CD14-positive monocyte (primary cell): ENCODE measurements at regions not wholly inside any gene's neighbourhood (a gene's known extent, or its start where the extent isn't known, plus 50 kb on each side); places are given as distances from the start of the nearest gene placed in this dataset.

Experiments
- DNase-seq, 3 donors: peaks; one replicate each; pipeline ENCODE4 v3.0.0-alpha.2; 2011 to 2022
- H2AFZ ChIP-seq: 2 replicates; pipeline ENCODE4 v1.6.0; 2012; ENCODE audit warnings: mild to moderate bottlenecking, low read depth, low read length, inconsistent platforms; ENCODE audit not compliant: insufficient read depth, poor library complexity, severe bottlenecking
- H3K27ac ChIP-seq, 2 donors: 1 replicate in 1 of 2; 2 replicates in 1 of 2; pipeline ENCODE4 v1.5.1; 2012 to 2013; ENCODE audit warnings: low read length in 2 of 2, control low read depth in 1 of 2, inconsistent platforms in 1 of 2, low read depth in 1 of 2, mild to moderate bottlenecking in 1 of 2
- H3K27me3 ChIP-seq, 2 donors: one replicate each; pipeline versions ENCODE4 v1.6.0 to v1.6.1; 2011 to 2013; ENCODE audit warnings: low read length in 2 of 2; ENCODE audit not compliant: control insufficient read depth in 2 of 2, insufficient read depth in 2 of 2
- H3K36me3 ChIP-seq, 2 donors: replicated peaks in 1 of 2; 1 replicate in 1 of 2; 2 replicates in 1 of 2; pipeline versions ENCODE4 v1.5.1 to v1.6.1; 2012 to 2013; ENCODE audit warnings: low read length in 2 of 2, control low read depth in 1 of 2, inconsistent platforms in 1 of 2, mild to moderate bottlenecking in 1 of 2; ENCODE audit not compliant: insufficient read depth in 2 of 2, control insufficient read depth in 1 of 2
- H3K4me1 ChIP-seq, 2 donors: 1 replicate in 1 of 2; 2 replicates in 1 of 2; pipeline versions ENCODE4 v1.5.1 to v1.6.1; 2012 to 2013; ENCODE audit warnings: low read length in 2 of 2, control low read depth in 1 of 2, inconsistent platforms in 1 of 2, mild to moderate bottlenecking in 1 of 2, moderate library complexity in 1 of 2; ENCODE audit not compliant: insufficient read depth in 2 of 2, control insufficient read depth in 1 of 2
- H3K4me2 ChIP-seq: replicated peaks from 2 replicates; pipeline ENCODE3; 2012; ENCODE audit warnings: low read length, moderate library complexity, mild to moderate bottlenecking; ENCODE audit not compliant: poor library complexity, severe bottlenecking; ENCODE audit errors: extremely low read depth
- H3K4me3 ChIP-seq, 3 experiments: fragments of 200-600 bp in 1 of 3; sonication (generic) in 1 of 3; replicated peaks in 1 of 3; 1 replicate in 2 of 3; 2 replicates in 1 of 3; pipeline ENCODE4 v1.5.1; 2011 to 2013; ENCODE audit warnings: low read length in 3 of 3, mild to moderate bottlenecking in 3 of 3, control low read depth in 2 of 3, low read depth in 2 of 3, inconsistent platforms in 1 of 3, moderate library complexity in 1 of 3
- H3K79me2 ChIP-seq: 2 replicates; pipeline ENCODE4 v1.6.0; 2012; ENCODE audit warnings: mild to moderate bottlenecking, control low read depth, inconsistent platforms, low read length, moderate library complexity; ENCODE audit not compliant: insufficient read depth
- H3K9ac ChIP-seq: 2 replicates; pipeline ENCODE4 v1.6.0; 2017; ENCODE audit warnings: low read length, mild to moderate bottlenecking; ENCODE audit not compliant: insufficient read depth, poor library complexity, severe bottlenecking
- H3K9me3 ChIP-seq, 2 donors: replicated peaks in 1 of 2; 1 replicate in 1 of 2; 2 replicates in 1 of 2; pipeline versions ENCODE4 v1.5.1 to v1.6.1; 2012 to 2013; ENCODE audit warnings: low read length in 2 of 2, control low read depth in 1 of 2; ENCODE audit not compliant: control insufficient read depth in 1 of 2, insufficient read depth in 1 of 2
- H4K20me1 ChIP-seq: 2 replicates; pipeline ENCODE4 v1.6.0; 2012; ENCODE audit warnings: mild to moderate bottlenecking, low read length, control low read depth, moderate library complexity; ENCODE audit not compliant: insufficient read depth
- H3K27ac Mint-ChIP-seq, 7 donors: one replicate each; pipeline ENCODE4 v1.8.0; 2020; ENCODE audit warnings: mild to moderate bottlenecking in 7 of 7, mixed read lengths in 7 of 7, moderate library complexity in 6 of 7, inconsistent platforms in 2 of 7
- H3K27me3 Mint-ChIP-seq, 3 donors: one replicate each; pipeline ENCODE4 v1.8.0; 2021 to 2022; ENCODE audit warnings: low read depth in 3 of 3, mild to moderate bottlenecking in 3 of 3, mixed read lengths in 3 of 3, moderate library complexity in 3 of 3, inconsistent platforms in 1 of 3
- H3K36me3 Mint-ChIP-seq, 2 donors: one replicate each; pipeline ENCODE4 v1.8.0; 2020; ENCODE audit warnings: mixed read lengths in 2 of 2, inconsistent platforms in 1 of 2, mild to moderate bottlenecking in 1 of 2
- H3K4me1 Mint-ChIP-seq: one replicate; pipeline ENCODE4 v1.8.0; 2020; ENCODE audit warnings: mild to moderate bottlenecking, mixed read lengths
- H3K4me3 Mint-ChIP-seq, 2 donors: one replicate each; pipeline ENCODE4 v1.8.0; 2020; ENCODE audit warnings: mild to moderate bottlenecking in 2 of 2, mixed read lengths in 2 of 2, moderate library complexity in 1 of 2
- H3K9me3 Mint-ChIP-seq, 7 donors: one replicate each; pipeline ENCODE4 v1.8.0; 2020 to 2022; ENCODE audit warnings: mixed read lengths in 7 of 7, mild to moderate bottlenecking in 6 of 7, moderate library complexity in 6 of 7, inconsistent platforms in 2 of 7
- WGBS: methylation state at CpG from one replicate; pipeline ENCODE4 v1.1.5; 2013; ENCODE audit warnings: missing lambda C conversion rate; ENCODE audit not compliant: insufficient coverage; 5-methylcytosine and 5-hydroxymethylcytosine counted together
- intact Hi-C, 2 donors: fragments of 100-400 bp; cut with micrococcal nuclease; formaldehyde crosslinking; loops; one replicate each; pipeline versions ENCODE4 v1.15.0 to v1.15.1; 2023
- TF ChIP-seq, protein P1 (sequence below): fragments of 200-600 bp; IDR thresholded peaks from one replicate; pipeline ENCODE4 v1.8.0; 2022; ENCODE audit warnings: antibody characterized with exemption, mild to moderate bottlenecking

- no peaks in the 10 kb centered on the region for H4K20me1 ChIP-seq
- TF ChIP-seq, protein P1, sequence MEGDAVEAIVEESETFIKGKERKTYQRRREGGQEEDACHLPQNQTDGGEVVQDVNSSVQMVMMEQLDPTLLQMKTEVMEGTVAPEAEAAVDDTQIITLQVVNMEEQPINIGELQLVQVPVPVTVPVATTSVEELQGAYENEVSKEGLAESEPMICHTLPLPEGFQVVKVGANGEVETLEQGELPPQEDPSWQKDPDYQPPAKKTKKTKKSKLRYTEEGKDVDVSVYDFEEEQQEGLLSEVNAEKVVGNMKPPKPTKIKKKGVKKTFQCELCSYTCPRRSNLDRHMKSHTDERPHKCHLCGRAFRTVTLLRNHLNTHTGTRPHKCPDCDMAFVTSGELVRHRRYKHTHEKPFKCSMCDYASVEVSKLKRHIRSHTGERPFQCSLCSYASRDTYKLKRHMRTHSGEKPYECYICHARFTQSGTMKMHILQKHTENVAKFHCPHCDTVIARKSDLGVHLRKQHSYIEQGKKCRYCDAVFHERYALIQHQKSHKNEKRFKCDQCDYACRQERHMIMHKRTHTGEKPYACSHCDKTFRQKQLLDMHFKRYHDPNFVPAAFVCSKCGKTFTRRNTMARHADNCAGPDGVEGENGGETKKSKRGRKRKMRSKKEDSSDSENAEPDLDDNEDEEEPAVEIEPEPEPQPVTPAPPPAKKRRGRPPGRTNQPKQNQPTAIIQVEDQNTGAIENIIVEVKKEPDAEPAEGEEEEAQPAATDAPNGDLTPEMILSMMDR, result no peak
These were observed 624.3 kb upstream of the EPHA5 start for GRCh38 chr4:66294638-66295037.

GRCh38 chr4:66284991-66285451 is 614.7 kb upstream of the EPHA5 start:
- TF ChIP-seq, protein P1, result no peak

More at GRCh38 chr4:66294638-66295037, 624.3 kb upstream of the EPHA5 start:
- Histone ChIP-seq H3K9ac (no peak overlapping the region), H3K4me2 (no peak overlapping the region), H3K4me3 (no peak overlapping the region), H3K36me3 (no peaks in the 10 kb centered on the region), H3K79me2 (no peaks in the 10 kb centered on the region), H3K9me3 (no peaks in the 10 kb centered on the region), H2AFZ (no peak overlapping the region), H3K4me1 (no peaks in the 10 kb centered on the region), H3K27ac (no peak overlapping the region), H3K27me3 (no peaks in the 10 kb centered on the region)
- DNase-seq, result no peak
- no peaks in the 10 kb centered on the region for H3K4me1 Mint-ChIP-seq
- peaks cover 0 to 2% (median 0%) of the 10 kb centered on the region in 3 donors for H3K27me3 Mint-ChIP-seq
- intact Hi-C loops, result no loop called here
- H3K9me3 Mint-ChIP-seq, result peaks cover 0 to 5% (median 0%) of the 10 kb centered on the region in 7 donors
- no CpG with 5 or more reads among the region's 5 CpGs for WGBS
- H3K36me3 Mint-ChIP-seq, result no peaks in the 10 kb centered on the region
- H3K27ac Mint-ChIP-seq, result no peak overlapping the region
- no peak overlapping the region for H3K4me3 Mint-ChIP-seq

More at GRCh38 chr4:66284991-66285451, 614.7 kb upstream of the EPHA5 start:
- Histone ChIP-seq H3K36me3 (no peaks in the 10 kb centered on the region), H3K4me2 (no peak overlapping the region), H3K27ac (no peak overlapping the region), H3K4me3 (no peak overlapping the region), H2AFZ (no peak overlapping the region), H3K79me2 (no peaks in the 10 kb centered on the region), H3K4me1 (no peaks in the 10 kb centered on the region), H3K9ac (no peak overlapping the region), H3K27me3 (no peaks in the 10 kb centered on the region), H3K9me3 (peaks cover 0 to 13% of the 10 kb centered on the region in 2 donors), H4K20me1 (no peaks in the 10 kb centered on the region)
- DNase-seq, result no peak
- Mint-ChIP-seq H3K9me3 (peaks cover 0 to 7% (median 0%) of the 10 kb centered on the region in 7 donors), H3K4me1 (no peaks in the 10 kb centered on the region), H3K27me3 (no peaks in the 10 kb centered on the region), H3K27ac (no peak overlapping the region), H3K4me3 (no peak overlapping the region), H3K36me3 (no peaks in the 10 kb centered on the region)
- WGBS, result 93% methylated on average over 14 of the region's 15 CpGs
- intact Hi-C loops, result no loop called here
